Trophoblast cell (in vitro differentiated cells and primary cell): ENCODE measurements at regions not wholly inside any gene's neighbourhood (a gene's known extent, or its start where the extent isn't known, plus 50 kb on each side); places are given as distances from the start of the nearest gene placed in this dataset.

Experiments
- DNase-seq, 2 donors: peaks; one replicate each; pipeline ENCODE4 v3.0.0-alpha.2; 2016
- H2AFZ ChIP-seq: 2 replicates; pipeline ENCODE4 v1.6.1; 2013; ENCODE audit warnings: low read length, moderate library complexity, mild to moderate bottlenecking; ENCODE audit not compliant: insufficient read depth, poor library complexity
- H2AK5ac ChIP-seq: 2 replicates; pipeline ENCODE4 v1.6.1; 2013; ENCODE audit warnings: mild to moderate bottlenecking, low read length
- H2BK120ac ChIP-seq: 2 replicates; pipeline ENCODE4 v1.6.1; 2013; ENCODE audit warnings: low read length, mild to moderate bottlenecking, moderate library complexity; ENCODE audit not compliant: insufficient read depth, poor library complexity
- H2BK12ac ChIP-seq: 2 replicates; pipeline ENCODE4 v1.6.1; 2013; ENCODE audit warnings: mild to moderate bottlenecking, low read length, moderate library complexity
- H2BK5ac ChIP-seq: 2 replicates; pipeline ENCODE4 v1.6.1; 2013; ENCODE audit warnings: low read length, low read depth, moderate library complexity, mild to moderate bottlenecking; ENCODE audit not compliant: poor library complexity
- H3K14ac ChIP-seq: 2 replicates; pipeline ENCODE4 v1.6.1; 2013; ENCODE audit warnings: mild to moderate bottlenecking, low read length
- H3K18ac ChIP-seq: 2 replicates; pipeline ENCODE4 v1.6.1; 2013; ENCODE audit warnings: mild to moderate bottlenecking, low read length
- H3K23ac ChIP-seq: 2 replicates; pipeline ENCODE4 v1.6.1; 2013; ENCODE audit warnings: low read length
- H3K27ac ChIP-seq: 2 replicates; pipeline ENCODE4 v1.5.1; 2013; ENCODE audit warnings: low read depth, mild to moderate bottlenecking, inconsistent platforms, low read length, moderate library complexity
- H3K27me3 ChIP-seq: 2 replicates; pipeline ENCODE4 v1.6.1; 2013; ENCODE audit warnings: inconsistent platforms, mild to moderate bottlenecking, low read length, moderate library complexity; ENCODE audit not compliant: insufficient read depth
- H3K36me3 ChIP-seq, 2 experiments: 1 replicate in 1 of 2; 2 replicates in 1 of 2; pipeline ENCODE4 v1.6.1; 2013; ENCODE audit warnings: low read length in 2 of 2, mild to moderate bottlenecking in 2 of 2, moderate library complexity in 1 of 2; ENCODE audit not compliant: insufficient read depth in 2 of 2, control insufficient read depth in 1 of 2
- H3K4ac ChIP-seq: 2 replicates; pipeline ENCODE4 v1.6.1; 2013; ENCODE audit warnings: low read depth, mild to moderate bottlenecking, low read length, moderate library complexity
- H3K4me1 ChIP-seq, 2 experiments: 1 replicate in 1 of 2; 2 replicates in 1 of 2; pipeline ENCODE4 v1.6.1; 2013; ENCODE audit warnings: low read length in 2 of 2, mild to moderate bottlenecking in 2 of 2, moderate library complexity in 1 of 2; ENCODE audit not compliant: insufficient read depth in 2 of 2, control insufficient read depth in 1 of 2
- H3K4me2 ChIP-seq: 2 replicates; pipeline ENCODE4 v1.6.1; 2013; ENCODE audit warnings: inconsistent platforms, mild to moderate bottlenecking, low read length, moderate library complexity
- H3K4me3 ChIP-seq: 2 replicates; pipeline ENCODE4 v1.5.1; 2013; ENCODE audit warnings: mild to moderate bottlenecking, low read depth, low read length, inconsistent platforms
- H3K79me1 ChIP-seq: one replicate; pipeline ENCODE4 v1.6.1; 2013; ENCODE audit warnings: low read length
- H3K79me2 ChIP-seq: 2 replicates; pipeline ENCODE4 v1.6.1; 2013; ENCODE audit warnings: low read length, mild to moderate bottlenecking; ENCODE audit not compliant: control insufficient read depth, insufficient read depth, poor library complexity
- H3K9ac ChIP-seq: 2 replicates; pipeline ENCODE4 v1.6.1; 2013; ENCODE audit warnings: mild to moderate bottlenecking, low read length
- H3K9me3 ChIP-seq: 2 replicates; pipeline ENCODE4 v1.6.1; 2013; ENCODE audit warnings: low read depth, mild to moderate bottlenecking, control low read depth, inconsistent platforms, low read length; ENCODE audit not compliant: insufficient read depth
- H4K12ac ChIP-seq: 2 replicates; pipeline ENCODE4 v1.6.1; 2013; ENCODE audit warnings: low read depth, mild to moderate bottlenecking, low read length, moderate library complexity
- H4K8ac ChIP-seq: 2 replicates; pipeline ENCODE4 v1.6.1; 2013; ENCODE audit warnings: low read depth, mild to moderate bottlenecking, low read length, moderate library complexity
- H4K91ac ChIP-seq: one replicate; pipeline ENCODE4 v1.6.1; 2013; ENCODE audit warnings: low read depth, mild to moderate bottlenecking, low read length, moderate library complexity
- WGBS: extraction: QIAGEN DNeasy Blood & Tissue Kit; methylation state at CpG from one replicate; pipeline ENCODE4 v1.1.7; 2013; ENCODE audit warnings: missing lambda C conversion rate; ENCODE audit not compliant: insufficient read length, insufficient coverage; ENCODE audit errors: extremely low coverage; 5-methylcytosine and 5-hydroxymethylcytosine counted together

GRCh38 chr3:69568951-69569350, 170.3 kb upstream of the MITF start:
- Histone ChIP-seq H2AK5ac (no peak overlapping the region), H3K36me3 (no peaks in the 10 kb centered on the region), H4K12ac (no peak overlapping the region), H2AFZ (no peak overlapping the region), H3K23ac (no peak overlapping the region), H3K4me3 (no peak overlapping the region), H2BK5ac (no peak overlapping the region), H3K4me1 (no peaks in the 10 kb centered on the region), H3K9ac (no peak overlapping the region), H3K9me3 (no peaks in the 10 kb centered on the region), H2BK12ac (no peak overlapping the region), H3K27me3 (no peaks in the 10 kb centered on the region), H3K4me2 (no peak overlapping the region), H4K91ac (no peak overlapping the region), H3K79me2 (no peaks in the 10 kb centered on the region), H3K4ac (no peak overlapping the region), H3K18ac (no peak overlapping the region), H4K8ac (no peak overlapping the region), H2BK120ac (no peak overlapping the region), H3K79me1 (no peaks in the 10 kb centered on the region), H3K14ac (no peak overlapping the region), H3K27ac (no peak overlapping the region)
- no CpG with 5 or more reads among the region's 2 CpGs for WGBS
- no peak for DNase-seq

DNA sequence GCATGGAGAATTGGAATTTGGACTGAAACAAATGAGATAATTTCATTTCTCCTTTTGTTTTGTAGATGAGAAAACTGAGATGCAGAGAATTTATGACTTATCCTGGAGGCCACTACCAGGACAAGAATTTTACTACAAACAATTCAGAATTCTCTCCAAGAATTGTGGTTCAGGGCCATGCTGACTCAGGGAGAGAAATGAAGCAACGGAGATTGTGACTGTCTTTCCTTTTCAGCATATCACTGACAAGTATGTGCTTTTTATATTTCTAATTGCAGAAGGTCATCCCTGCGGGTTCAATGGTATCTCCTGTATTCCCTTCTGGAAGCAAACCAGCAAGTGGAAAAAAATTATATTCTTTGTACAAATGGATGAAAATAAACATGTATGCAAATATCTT, 170.8 kb upstream of the MITF start:
- DNase-seq = no peak
- Histone ChIP-seq H3K9ac (no peak overlapping the region), H2AK5ac (no peak overlapping the region), H2BK120ac (no peak overlapping the region), H3K4me1 (no peaks in the 10 kb centered on the region), H4K12ac (no peak overlapping the region), H2BK12ac (no peak overlapping the region), H3K27ac (no peak overlapping the region), H3K23ac (no peak overlapping the region), H2BK5ac (no peak overlapping the region), H3K79me1 (no peaks in the 10 kb centered on the region), H2AFZ (no peak overlapping the region), H3K36me3 (no peaks in the 10 kb centered on the region), H3K4ac (no peak overlapping the region), H3K27me3 (no peaks in the 10 kb centered on the region), H3K18ac (no peak overlapping the region), H3K9me3 (no peaks in the 10 kb centered on the region), H3K4me3 (no peak overlapping the region), H3K79me2 (no peaks in the 10 kb centered on the region), H4K91ac (no peak overlapping the region), H3K4me2 (no peak overlapping the region), H3K14ac (no peak overlapping the region), H4K8ac (no peak overlapping the region)
- WGBS = no CpG with 5 or more reads among the region's 2 CpGs

DNA sequence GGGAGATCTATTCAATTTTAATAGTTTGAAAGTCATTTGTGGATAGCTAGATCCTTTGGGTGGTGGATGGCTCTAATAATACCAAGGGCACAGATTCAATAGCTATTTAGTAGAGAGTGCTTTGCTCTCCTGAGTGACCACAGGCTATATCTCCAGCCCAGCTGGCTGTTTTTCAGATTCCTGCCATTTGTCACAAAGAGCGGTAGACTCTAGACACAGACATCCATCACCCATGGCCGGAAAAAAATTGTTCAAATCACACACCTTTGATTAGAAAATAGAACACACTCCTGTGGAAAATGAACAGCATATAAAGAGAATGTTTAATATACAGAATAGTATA, 171.6 kb upstream of the MITF start:
- Histone ChIP-seq H3K23ac (no peak overlapping the region), H3K4me3 (no peak overlapping the region), H2AK5ac (no peak overlapping the region), H3K27ac (no peak overlapping the region), H3K18ac (no peak overlapping the region), H3K14ac (no peak overlapping the region), H2BK5ac (no peak overlapping the region), H2BK12ac (no peak overlapping the region), H2BK120ac (no peak overlapping the region), H3K4me1 (no peaks in the 10 kb centered on the region), H3K36me3 (no peaks in the 10 kb centered on the region), H2AFZ (no peak overlapping the region), H3K79me1 (no peaks in the 10 kb centered on the region), H3K4me2 (no peak overlapping the region), H3K79me2 (no peaks in the 10 kb centered on the region), H3K9ac (no peak overlapping the region), H4K8ac (no peak overlapping the region), H3K4ac (no peak overlapping the region), H4K91ac (no peak overlapping the region), H4K12ac (no peak overlapping the region), H3K9me3 (no peaks in the 10 kb centered on the region), H3K27me3 (no peaks in the 10 kb centered on the region)
- WGBS = no CpG with 5 or more reads among the region's 2 CpGs
- no peak for DNase-seq

DNA sequence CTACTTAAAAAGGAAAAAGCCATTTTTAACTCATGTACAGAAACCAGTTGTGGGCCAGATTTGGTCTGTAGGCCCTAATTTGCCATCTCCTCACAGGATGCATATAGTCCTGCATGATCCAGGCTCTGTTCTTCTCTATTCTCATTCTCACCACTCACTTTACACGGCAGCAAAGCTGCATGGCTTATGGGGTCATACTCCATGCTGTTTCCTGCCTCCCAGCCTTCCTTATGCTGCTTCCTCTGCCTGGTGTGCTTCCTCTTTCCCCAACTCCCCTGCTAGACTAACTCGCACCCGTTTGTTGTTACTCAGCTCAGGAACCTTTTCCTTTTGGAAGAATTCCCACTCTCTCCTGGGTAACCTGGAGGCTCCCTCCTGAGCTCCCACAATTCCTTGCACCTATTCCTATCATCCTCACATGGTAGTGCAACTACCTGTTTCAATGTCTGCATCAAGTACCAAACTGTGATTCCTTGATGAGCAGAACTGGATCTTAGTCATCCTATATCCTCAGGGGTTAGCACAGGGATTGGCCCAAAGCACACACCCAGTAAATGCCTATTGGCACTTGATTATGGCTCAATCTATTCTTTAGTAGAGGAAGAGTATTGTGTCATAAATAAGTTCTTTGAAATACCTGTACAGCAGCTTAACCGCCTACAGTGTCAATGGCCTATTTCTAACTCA, 172.1 kb upstream of the MITF start:
- no peak overlapping the region for H3K14ac ChIP-seq
- H2AFZ ChIP-seq = no peak overlapping the region
- no peak overlapping the region for H3K4ac ChIP-seq
- H3K4me2 ChIP-seq = no peak overlapping the region
- H4K91ac ChIP-seq = no peak overlapping the region
- no peak overlapping the region for H2BK12ac ChIP-seq
- no peaks in the 10 kb centered on the region for H3K27me3 ChIP-seq
- no peaks in the 10 kb centered on the region for H3K4me1 ChIP-seq
- no CpG with 5 or more reads among the region's 4 CpGs for WGBS
- no peak overlapping the region for H3K18ac ChIP-seq
- no peaks in the 10 kb centered on the region for H3K79me2 ChIP-seq
- H3K9ac ChIP-seq = no peak overlapping the region
- H2BK120ac ChIP-seq = no peak overlapping the region
- no peak overlapping the region for H2BK5ac ChIP-seq
- no peak overlapping the region for H2AK5ac ChIP-seq
- no peak overlapping the region for H3K23ac ChIP-seq
- no peak overlapping the region for H3K27ac ChIP-seq
- H3K79me1 ChIP-seq = no peaks in the 10 kb centered on the region
- no peak for DNase-seq
- no peak overlapping the region for H3K4me3 ChIP-seq
- H3K9me3 ChIP-seq = no peaks in the 10 kb centered on the region
- no peak overlapping the region for H4K8ac ChIP-seq
- H4K12ac ChIP-seq = no peak overlapping the region
- no peaks in the 10 kb centered on the region for H3K36me3 ChIP-seq
